ENCODE measurements at regions not wholly inside any gene's neighbourhood (a gene's known extent, or its start where the extent isn't known, plus 50 kb on each side); places are given as distances from the start of the nearest gene placed in this dataset.

- TF ChIP-seq ZNF668 (CRISPR knock-in tag; IDR thresholded peaks at IDR 0.05) = no peak
- TF ChIP-seq ZKSCAN3 (CRISPR knock-in tag; IDR thresholded peaks at IDR 0.05) = no peak
- no peak for TF ChIP-seq HDAC8 (tag; IDR thresholded peaks at IDR 0.05)
Measured at GRCh38 chr12:77590306-77590705, 240.4 kb upstream of the NAV3 start (continued).

- no peaks in the 10 kb centered on the region for H3K27me3 ChIP-seq (ENCODE audit: control insufficient read depth in 2 of 2, insufficient read depth in 2 of 2, low read length in 2 of 2)
- DNase-seq (ENCODE audit: extremely low read depth in 1 of 4, low spot score in 3 of 4) = no peak
- no peaks in the 10 kb centered on the region for H4K20me1 ChIP-seq (replicated peaks; ENCODE audit: control insufficient read depth, insufficient read depth, low read length)
- WGBS (ENCODE audit: insufficient coverage, low coverage, missing lambda C conversion rate) = 0% methylated on average over 3 of the region's 3 CpGs
- POLR2A ChIA-PET = interaction anchor here (0.7 kb wide), 1 partner anchor 819 kb away, joined by 3 read pairs; no protein-coding TSS in a partner anchor
- BruUV-seq (replicated peaks) = no TSS peak
- H3K4me1 ChIP-seq (replicated peaks in 1 of 2; ENCODE audit: control insufficient read depth in 2 of 2, insufficient read depth in 2 of 2, low read length in 2 of 2) = no peaks in the 10 kb centered on the region
- H3K9me3 ChIP-seq (replicated peaks; ENCODE audit: control insufficient read depth, insufficient read depth, low read depth, low read length) = no peaks in the 10 kb centered on the region; the same call in 1 of the 2 replicates
- H3K79me2 ChIP-seq (ENCODE audit: control insufficient read depth, insufficient read depth, low read length) = no peaks in the 10 kb centered on the region
- H3K27ac ChIP-seq (ENCODE audit: extremely low read depth, low read depth, low read length) = no peak overlapping the region
- no peak overlapping the region for H2AFZ ChIP-seq (ENCODE audit: low read depth, low read length)
- no peaks in the 10 kb centered on the region for H3K9me1 ChIP-seq (ENCODE audit: control insufficient read depth, insufficient read depth, low read length)
- CTCF ChIA-PET (ENCODE audit: low intra/inter-chr PET ratio) = no interaction called here
- no peak overlapping the region for H3K4me3 ChIP-seq
- in situ Hi-C loops (cut with MboI) (no loop called here), intact Hi-C loops (cut with micrococcal nuclease) (no loop called here)
- no peak for ATAC-seq
- H3K9ac ChIP-seq (ENCODE audit: insufficient read depth in 1 of 2, low read depth in 2 of 2, low read length in 2 of 2) = no peak overlapping the region
- FAIRE-seq = no peak
- H3K36me3 ChIP-seq (ENCODE audit: control insufficient read depth, insufficient read depth, low read length) = no peaks in the 10 kb centered on the region
- H3K4me2 ChIP-seq (ENCODE audit: insufficient read depth, low read length) = no peak overlapping the region
- TF ChIP-seq MGA (IDR thresholded peaks at IDR 0.05) (no peak), MLLT1 (IDR thresholded peaks at IDR 0.05) (no peak), TBL1XR1 (IDR thresholded peaks at IDR 0.05; ENCODE audit: low read length in 2 of 2) (no peak), ZNF79 (CRISPR knock-in tag; IDR thresholded peaks at IDR 0.05; ENCODE audit: low read depth) (no peak), HMBOX1 (IDR thresholded peaks at IDR 0.05) (no peak), RHOXF2B (CRISPR knock-in tag; conservative IDR thresholded peaks at IDR 0.05) (no peak)
Measured at GRCh38 chr12:77584860-77585259, 245.8 kb upstream of the NAV3 start.
